Stimulated activated CD4-positive, alpha-beta T cell treated with anti-CD3 and anti-CD28 coated beads, Interleukin-4, amount 100 ng/mL, for 1 hour (primary cell): ENCODE measurements at regions not wholly inside any gene's neighbourhood (a gene's known extent, or its start where the extent isn't known, plus 50 kb on each side); places are given as distances from the start of the nearest gene placed in this dataset.
A peak's percentile ranks its signal among the peaks of the same experiment; 100 is the strongest.
"Not testable (repeated sequence)": the region's sequence is repeated elsewhere in the genome, so short reads cannot be mapped to it uniquely, and the experiment has no call there.

Source experiments
- DNase-seq: peaks from one replicate; pipeline ENCODE4 v3.0.0-alpha.2; 2020

- no peak for DNase-seq
These were observed 51.4 kb upstream of the S1PR1 start for GRCh38 chr1:101185421-101185820.

- no peak for DNase-seq
These were observed 53.5 kb upstream of the S1PR1 start for GRCh38 chr1:101183388-101183699.

- DNase-seq: no peak
These were observed 54.0 kb upstream of the S1PR1 start for GRCh38 chr1:101182627-101183387.

GRCh38 chr1:101181930-101182329, 54.9 kb upstream of the S1PR1 start:
- DNase-seq: no peak

- no peak for DNase-seq
These were observed 57.9 kb upstream of the S1PR1 start for GRCh38 chr1:101178688-101179491.

- peak; percentile 30 for DNase-seq
These were observed 58.5 kb upstream of the S1PR1 start for GRCh38 chr1:101178341-101178687.

- DNase-seq: no peak
These were observed 60.9 kb upstream of the S1PR1 start for GRCh38 chr1:101175886-101176285.

GRCh38 chr1:101175466-101175865, 61.4 kb upstream of the S1PR1 start:
- DNase-seq: no peak

GRCh38 chr1:101174722-101175121, 62.1 kb upstream of the S1PR1 start:
- no peak for DNase-seq

- not testable (repeated sequence) for DNase-seq
These were observed 62.5 kb upstream of the S1PR1 start for GRCh38 chr1:101174298-101174697.

- no peak for DNase-seq
These were observed 66.2 kb upstream of the S1PR1 start for GRCh38 chr1:101170506-101171050.

- DNase-seq: no peak
These were observed 68.9 kb upstream of the S1PR1 start for GRCh38 chr1:101167891-101168290.

GRCh38 chr1:101166583-101167120, 70.2 kb upstream of the S1PR1 start:
- no peak for DNase-seq

GRCh38 chr1:101165954-101166353, 70.9 kb upstream of the S1PR1 start:
- DNase-seq: no peak

- no peak for DNase-seq
These were observed 71.3 kb upstream of the S1PR1 start for GRCh38 chr1:101165532-101165931.

- DNase-seq: no peak
These were observed 72.0 kb upstream of the S1PR1 start for GRCh38 chr1:101164776-101165175.

GRCh38 chr1:101162736-101163735, 73.8 kb upstream of the S1PR1 start:
- DNase-seq: no peak

- DNase-seq: no peak
These were observed 74.5 kb upstream of the S1PR1 start for GRCh38 chr1:101162300-101162699.

- DNase-seq: no peak
These were observed 75.2 kb upstream of the S1PR1 start for GRCh38 chr1:101161619-101162018.

GRCh38 chr1:101158424-101158823, 78.4 kb upstream of the S1PR1 start:
- DNase-seq: no peak

- DNase-seq: no peak
These were observed 82.3 kb upstream of the S1PR1 start for GRCh38 chr1:101154547-101154946.

GRCh38 chr1:101153692-101154091, 83.1 kb upstream of the S1PR1 start:
- DNase-seq: no peak

GRCh38 chr1:101152633-101153032, 84.2 kb upstream of the S1PR1 start:
- DNase-seq: no peak
